ENCODE measurements at regions not wholly inside any gene's neighbourhood (a gene's known extent, or its start where the extent isn't known, plus 50 kb on each side); places are given as distances from the start of the nearest gene placed in this dataset.

DNA sequence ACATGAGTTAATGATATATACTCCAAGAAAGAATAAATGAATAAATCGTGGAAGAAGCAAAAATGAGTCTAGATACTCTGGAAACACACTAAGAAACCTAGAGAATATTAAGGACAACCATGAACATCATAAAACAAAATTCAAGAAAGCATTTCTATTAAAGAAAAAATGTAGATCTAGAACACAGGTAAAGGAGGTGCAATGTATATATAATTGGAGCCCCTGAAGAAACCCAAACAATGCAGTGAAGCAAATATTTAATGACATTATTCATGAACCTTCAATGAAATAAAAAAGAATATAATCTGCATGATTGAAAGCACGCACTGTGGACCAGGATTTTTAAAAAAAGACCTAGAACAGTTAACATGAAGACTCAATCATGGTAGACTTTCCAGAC, 150.1 kb downstream of the ATPSCKMT start:
- no peak for TF ChIP-seq EZH2 (conservative IDR thresholded peaks at IDR 0.05; ENCODE audit: low read depth, low read length)
- no peak for TF ChIP-seq ATRX (CRISPR knock-in tag; IDR thresholded peaks at IDR 0.05; ENCODE audit: borderline replicate concordance)
- TF ChIP-seq ZNF24 (IDR thresholded peaks at IDR 0.05) = no peak
- TF ChIP-seq, protein P1, sequence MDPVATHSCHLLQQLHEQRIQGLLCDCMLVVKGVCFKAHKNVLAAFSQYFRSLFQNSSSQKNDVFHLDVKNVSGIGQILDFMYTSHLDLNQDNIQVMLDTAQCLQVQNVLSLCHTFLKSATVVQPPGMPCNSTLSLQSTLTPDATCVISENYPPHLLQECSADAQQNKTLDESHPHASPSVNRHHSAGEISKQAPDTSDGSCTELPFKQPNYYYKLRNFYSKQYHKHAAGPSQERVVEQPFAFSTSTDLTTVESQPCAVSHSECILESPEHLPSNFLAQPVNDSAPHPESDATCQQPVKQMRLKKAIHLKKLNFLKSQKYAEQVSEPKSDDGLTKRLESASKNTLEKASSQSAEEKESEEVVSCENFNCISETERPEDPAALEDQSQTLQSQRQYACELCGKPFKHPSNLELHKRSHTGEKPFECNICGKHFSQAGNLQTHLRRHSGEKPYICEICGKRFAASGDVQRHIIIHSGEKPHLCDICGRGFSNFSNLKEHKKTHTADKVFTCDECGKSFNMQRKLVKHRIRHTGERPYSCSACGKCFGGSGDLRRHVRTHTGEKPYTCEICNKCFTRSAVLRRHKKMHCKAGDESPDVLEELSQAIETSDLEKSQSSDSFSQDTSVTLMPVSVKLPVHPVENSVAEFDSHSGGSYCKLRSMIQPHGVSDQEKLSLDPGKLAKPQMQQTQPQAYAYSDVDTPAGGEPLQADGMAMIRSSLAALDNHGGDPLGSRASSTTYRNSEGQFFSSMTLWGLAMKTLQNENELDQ (CRISPR knock-in tag; IDR thresholded peaks at IDR 0.05; ENCODE audit: borderline replicate concordance) = no peak
- no peak for TF ChIP-seq FOXK2 (IDR thresholded peaks at IDR 0.05)
- TF ChIP-seq RAD21 (CRISPR knock-in tag; IDR thresholded peaks at IDR 0.05) = no peak
- TF ChIP-seq, protein P2, sequence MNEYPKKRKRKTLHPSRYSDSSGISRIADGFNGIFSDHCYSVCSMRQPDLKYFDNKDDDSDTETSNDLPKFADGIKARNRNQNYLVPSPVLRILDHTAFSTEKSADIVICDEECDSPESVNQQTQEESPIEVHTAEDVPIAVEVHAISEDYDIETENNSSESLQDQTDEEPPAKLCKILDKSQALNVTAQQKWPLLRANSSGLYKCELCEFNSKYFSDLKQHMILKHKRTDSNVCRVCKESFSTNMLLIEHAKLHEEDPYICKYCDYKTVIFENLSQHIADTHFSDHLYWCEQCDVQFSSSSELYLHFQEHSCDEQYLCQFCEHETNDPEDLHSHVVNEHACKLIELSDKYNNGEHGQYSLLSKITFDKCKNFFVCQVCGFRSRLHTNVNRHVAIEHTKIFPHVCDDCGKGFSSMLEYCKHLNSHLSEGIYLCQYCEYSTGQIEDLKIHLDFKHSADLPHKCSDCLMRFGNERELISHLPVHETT (CRISPR knock-in tag; conservative IDR thresholded peaks at IDR 0.05) = no peak
- TF ChIP-seq POLR2AphosphoS2 (IDR thresholded peaks at IDR 0.05; ENCODE audit: low read depth, low read length) = no peak
- TF ChIP-seq, protein P3, sequence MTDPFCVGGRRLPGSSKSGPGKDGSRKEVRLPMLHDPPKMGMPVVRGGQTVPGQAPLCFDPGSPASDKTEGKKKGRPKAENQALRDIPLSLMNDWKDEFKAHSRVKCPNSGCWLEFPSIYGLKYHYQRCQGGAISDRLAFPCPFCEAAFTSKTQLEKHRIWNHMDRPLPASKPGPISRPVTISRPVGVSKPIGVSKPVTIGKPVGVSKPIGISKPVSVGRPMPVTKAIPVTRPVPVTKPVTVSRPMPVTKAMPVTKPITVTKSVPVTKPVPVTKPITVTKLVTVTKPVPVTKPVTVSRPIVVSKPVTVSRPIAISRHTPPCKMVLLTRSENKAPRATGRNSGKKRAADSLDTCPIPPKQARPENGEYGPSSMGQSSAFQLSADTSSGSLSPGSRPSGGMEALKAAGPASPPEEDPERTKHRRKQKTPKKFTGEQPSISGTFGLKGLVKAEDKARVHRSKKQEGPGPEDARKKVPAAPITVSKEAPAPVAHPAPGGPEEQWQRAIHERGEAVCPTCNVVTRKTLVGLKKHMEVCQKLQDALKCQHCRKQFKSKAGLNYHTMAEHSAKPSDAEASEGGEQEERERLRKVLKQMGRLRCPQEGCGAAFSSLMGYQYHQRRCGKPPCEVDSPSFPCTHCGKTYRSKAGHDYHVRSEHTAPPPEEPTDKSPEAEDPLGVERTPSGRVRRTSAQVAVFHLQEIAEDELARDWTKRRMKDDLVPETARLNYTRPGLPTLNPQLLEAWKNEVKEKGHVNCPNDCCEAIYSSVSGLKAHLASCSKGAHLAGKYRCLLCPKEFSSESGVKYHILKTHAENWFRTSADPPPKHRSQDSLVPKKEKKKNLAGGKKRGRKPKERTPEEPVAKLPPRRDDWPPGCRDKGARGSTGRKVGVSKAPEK (CRISPR knock-in tag; IDR thresholded peaks at IDR 0.05; ENCODE audit: borderline replicate concordance) = no peak
- TF ChIP-seq, protein P4, sequence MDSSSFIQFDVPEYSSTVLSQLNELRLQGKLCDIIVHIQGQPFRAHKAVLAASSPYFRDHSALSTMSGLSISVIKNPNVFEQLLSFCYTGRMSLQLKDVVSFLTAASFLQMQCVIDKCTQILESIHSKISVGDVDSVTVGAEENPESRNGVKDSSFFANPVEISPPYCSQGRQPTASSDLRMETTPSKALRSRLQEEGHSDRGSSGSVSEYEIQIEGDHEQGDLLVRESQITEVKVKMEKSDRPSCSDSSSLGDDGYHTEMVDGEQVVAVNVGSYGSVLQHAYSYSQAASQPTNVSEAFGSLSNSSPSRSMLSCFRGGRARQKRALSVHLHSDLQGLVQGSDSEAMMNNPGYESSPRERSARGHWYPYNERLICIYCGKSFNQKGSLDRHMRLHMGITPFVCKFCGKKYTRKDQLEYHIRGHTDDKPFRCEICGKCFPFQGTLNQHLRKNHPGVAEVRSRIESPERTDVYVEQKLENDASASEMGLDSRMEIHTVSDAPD (CRISPR knock-in tag; IDR thresholded peaks at IDR 0.05) = no peak
- no peak for TF ChIP-seq ASH2L (IDR thresholded peaks at IDR 0.05; ENCODE audit: insufficient read length, low read depth, low read length)
- TF ChIP-seq, protein P5, sequence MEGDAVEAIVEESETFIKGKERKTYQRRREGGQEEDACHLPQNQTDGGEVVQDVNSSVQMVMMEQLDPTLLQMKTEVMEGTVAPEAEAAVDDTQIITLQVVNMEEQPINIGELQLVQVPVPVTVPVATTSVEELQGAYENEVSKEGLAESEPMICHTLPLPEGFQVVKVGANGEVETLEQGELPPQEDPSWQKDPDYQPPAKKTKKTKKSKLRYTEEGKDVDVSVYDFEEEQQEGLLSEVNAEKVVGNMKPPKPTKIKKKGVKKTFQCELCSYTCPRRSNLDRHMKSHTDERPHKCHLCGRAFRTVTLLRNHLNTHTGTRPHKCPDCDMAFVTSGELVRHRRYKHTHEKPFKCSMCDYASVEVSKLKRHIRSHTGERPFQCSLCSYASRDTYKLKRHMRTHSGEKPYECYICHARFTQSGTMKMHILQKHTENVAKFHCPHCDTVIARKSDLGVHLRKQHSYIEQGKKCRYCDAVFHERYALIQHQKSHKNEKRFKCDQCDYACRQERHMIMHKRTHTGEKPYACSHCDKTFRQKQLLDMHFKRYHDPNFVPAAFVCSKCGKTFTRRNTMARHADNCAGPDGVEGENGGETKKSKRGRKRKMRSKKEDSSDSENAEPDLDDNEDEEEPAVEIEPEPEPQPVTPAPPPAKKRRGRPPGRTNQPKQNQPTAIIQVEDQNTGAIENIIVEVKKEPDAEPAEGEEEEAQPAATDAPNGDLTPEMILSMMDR (CRISPR knock-in tag; IDR thresholded peaks at IDR 0.05) = no peak
- no peak for TF ChIP-seq TEAD3 (CRISPR knock-in tag; optimal IDR thresholded peaks at IDR 0.05; ENCODE audit: borderline replicate concordance)
- TF ChIP-seq, protein P6, sequence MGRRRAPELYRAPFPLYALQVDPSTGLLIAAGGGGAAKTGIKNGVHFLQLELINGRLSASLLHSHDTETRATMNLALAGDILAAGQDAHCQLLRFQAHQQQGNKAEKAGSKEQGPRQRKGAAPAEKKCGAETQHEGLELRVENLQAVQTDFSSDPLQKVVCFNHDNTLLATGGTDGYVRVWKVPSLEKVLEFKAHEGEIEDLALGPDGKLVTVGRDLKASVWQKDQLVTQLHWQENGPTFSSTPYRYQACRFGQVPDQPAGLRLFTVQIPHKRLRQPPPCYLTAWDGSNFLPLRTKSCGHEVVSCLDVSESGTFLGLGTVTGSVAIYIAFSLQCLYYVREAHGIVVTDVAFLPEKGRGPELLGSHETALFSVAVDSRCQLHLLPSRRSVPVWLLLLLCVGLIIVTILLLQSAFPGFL (CRISPR knock-in tag; IDR thresholded peaks at IDR 0.05) = no peak
